PC-3 (cell line): ENCODE measurements at regions not wholly inside any gene's neighbourhood (a gene's known extent, or its start where the extent isn't known, plus 50 kb on each side); places are given as distances from the start of the nearest gene placed in this dataset.

ENCODE experiments used
- ATAC-seq: fragments of 200-7000 bp; cut with Tn5 transposase; 2 replicates; pipeline ENCODE4 v1.9.1; 2020; ENCODE audit warnings: mild to moderate bottlenecking, moderate library complexity
- BruUV-seq: library from RNA; stranded (reverse); fragments of 400-500 nt; replicated peaks from 2 replicates; lab custom pipeline; 2021; lab: Mats Ljungman, UMichigan
- CTCF ChIA-PET: fragments of 300-600 bp; sonication (Branson Sonifier 250); formaldehyde crosslinking; loops from one replicate; lab custom pipeline; 2022; ENCODE audit warnings: antibody characterized with exemption; lab: Charles Lee
- POLR2A ChIA-PET: fragments of 300-600 bp; sonication (Branson Sonifier 250); formaldehyde crosslinking; loops from one replicate; lab custom pipeline; 2022; ENCODE audit warnings: antibody characterized with exemption; ENCODE audit not compliant: unreplicated experiment; lab: Charles Lee
- DNase-seq: peaks from one replicate; pipeline ENCODE4 v3.0.0-alpha.2; 2015
- H2AFZ ChIP-seq: fragments of 300-600 bp; sonication (generic); 2 replicates; pipeline ENCODE4 v1.6.0; 2016; ENCODE audit warnings: antibody characterized with exemption, low read length
- H3F3A ChIP-seq: fragments of 300-600 bp; sonication (generic); one replicate; pipeline ENCODE4 v1.6.0; 2017; ENCODE audit warnings: antibody characterized with exemption, low read length, control low read depth, mild to moderate bottlenecking; ENCODE audit not compliant: unreplicated experiment
- H3K27ac ChIP-seq: fragments of 300-600 bp; sonication (generic); 2 replicates; pipeline ENCODE4 v1.5.1; 2016; ENCODE audit warnings: mild to moderate bottlenecking, low read length
- H3K27me3 ChIP-seq: fragments of 300-600 bp; sonication (generic); 2 replicates; pipeline ENCODE4 v1.6.1; 2016; ENCODE audit warnings: low read length, mixed read lengths
- H3K36me3 ChIP-seq: fragments of 300-600 bp; sonication (generic); 2 replicates; pipeline ENCODE4 v1.6.1; 2016; ENCODE audit warnings: low read depth, mixed run types, low read length, mixed read lengths
- H3K4me1 ChIP-seq: fragments of 300-600 bp; sonication (generic); 2 replicates; pipeline ENCODE4 v1.5.1; 2016; ENCODE audit warnings: low read length; ENCODE audit not compliant: insufficient read depth
- H3K4me2 ChIP-seq: fragments of 300-600 bp; sonication (generic); 2 replicates; pipeline ENCODE4 v1.6.0; 2016; ENCODE audit warnings: low read length
- H3K4me3 ChIP-seq: fragments of 300-600 bp; sonication (generic); 2 replicates; pipeline ENCODE4 v1.5.1; 2016; ENCODE audit warnings: mild to moderate bottlenecking, low read length, mixed read lengths
- H3K79me2 ChIP-seq: fragments of 300-600 bp; sonication (generic); 2 replicates; pipeline ENCODE4 v1.6.1; 2017; ENCODE audit warnings: low read length, mixed read lengths
- H3K9ac ChIP-seq: fragments of 300-600 bp; sonication (generic); 2 replicates; pipeline ENCODE4 v1.6.0; 2016; ENCODE audit warnings: mild to moderate bottlenecking, low read length
- H3K9me2 ChIP-seq: fragments of 300-600 bp; sonication (generic); replicated peaks from 2 replicates; pipeline ENCODE4 v1.6.1; 2016; ENCODE audit warnings: mixed run types, low read length, mixed read lengths
- H3K9me3 ChIP-seq: fragments of 300-600 bp; sonication (generic); 2 replicates; pipeline ENCODE4 v1.6.1; 2016; ENCODE audit warnings: low read length, mixed read lengths
- H4K20me1 ChIP-seq: fragments of 300-600 bp; sonication (generic); 2 replicates; pipeline ENCODE4 v1.6.1; 2016; ENCODE audit warnings: low read length, mixed read lengths
- CTCF ChIP-seq: fragments of 300-600 bp; sonication (generic); conservative IDR thresholded peaks from 2 replicates; pipeline ENCODE4 v1.5.1; 2017; ENCODE audit warnings: antibody characterized with exemption, low read depth, mild to moderate bottlenecking, low read length
- EZH2 ChIP-seq: fragments of 300-600 bp; sonication (generic); IDR thresholded peaks from one replicate; pipeline ENCODE4 v1.6.1; 2017; ENCODE audit warnings: antibody characterized with exemption, mild to moderate bottlenecking, low read length; ENCODE audit not compliant: unreplicated experiment
- EZH2phosphoT487 ChIP-seq: fragments of 300-600 bp; sonication (generic); IDR thresholded peaks from 2 replicates; pipeline ENCODE4 v1.6.1; 2018; ENCODE audit warnings: mild to moderate bottlenecking, antibody characterized with exemption, low read length, borderline replicate concordance
- intact Hi-C: fragments of 100-400 bp; cut with micrococcal nuclease; formaldehyde crosslinking; loops from 2 replicates; pipeline ENCODE4 v1.9.0; 2023

- no peak for ATAC-seq
- H3K79me2 ChIP-seq, result no peaks in the 10 kb centered on the region
- TF ChIP-seq CTCF, result no peak
- TF ChIP-seq EZH2phosphoT487, result no peak
These were observed 254.5 kb upstream of the RORA start for GRCh38 chr15:61483599-61483998.

DNA sequence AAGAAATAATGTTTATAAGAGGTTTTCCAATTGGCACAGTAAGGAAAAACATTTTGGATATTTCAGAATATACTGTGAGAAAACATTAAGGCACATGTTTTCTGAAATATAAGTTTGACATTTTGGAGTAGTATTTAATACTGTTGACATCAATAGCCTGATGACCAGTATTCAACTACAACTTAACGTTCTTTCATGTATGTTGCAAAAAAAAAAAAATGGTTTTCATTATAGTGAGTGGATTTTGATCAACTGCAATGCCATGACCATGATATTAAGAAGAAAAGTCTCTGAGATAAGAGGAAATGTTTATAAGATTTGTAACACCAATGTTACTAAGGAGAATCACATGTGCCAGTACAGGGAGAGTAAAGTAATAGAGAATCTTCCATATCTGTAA lies 252.8 kb upstream of the RORA start:
- Histone ChIP-seq H3K27ac (no peak overlapping the region), H3K79me2 (no peaks in the 10 kb centered on the region), H3K27me3 (peaks cover 9% of the 10 kb centered on the region; the same call in 1 of the 2 replicates), H3K4me1 (no peaks in the 10 kb centered on the region), H3K9me3 (no peaks in the 10 kb centered on the region), H2AFZ (no peak overlapping the region), H3K4me3 (no peak overlapping the region), H4K20me1 (no peaks in the 10 kb centered on the region), H3K4me2 (no peak overlapping the region), H3K9ac (no peak overlapping the region), H3K9me2 (no peaks in the 10 kb centered on the region), H3F3A (no peaks in the 10 kb centered on the region), H3K36me3 (no peaks in the 10 kb centered on the region)
- no peak for TF ChIP-seq EZH2phosphoT487
- no peak for TF ChIP-seq CTCF
- no peak for TF ChIP-seq EZH2
- BruUV-seq, result no TSS peak
- POLR2A ChIA-PET, result no interaction called here
- CTCF ChIA-PET, result no interaction called here
- DNase-seq (no peak), ATAC-seq (no peak)
- intact Hi-C loops, result no loop called here

More at GRCh38 chr15:61483599-61483998, 254.5 kb upstream of the RORA start:
- Histone ChIP-seq H3K4me1 (no peaks in the 10 kb centered on the region), H3K36me3 (no peaks in the 10 kb centered on the region), H3K9me2 (no peaks in the 10 kb centered on the region), H3K27me3 (peaks cover 14% of the 10 kb centered on the region; the same call in 1 of the 2 replicates), H3K4me3 (no peak overlapping the region), H3F3A (no peaks in the 10 kb centered on the region), H3K4me2 (no peak overlapping the region), H2AFZ (no peak overlapping the region), H4K20me1 (no peaks in the 10 kb centered on the region), H3K27ac (no peak overlapping the region), H3K9ac (no peak overlapping the region), H3K9me3 (no peaks in the 10 kb centered on the region)
- CTCF ChIA-PET, result no interaction called here
- DNase-seq, result no peak
- no TSS peak for BruUV-seq
- intact Hi-C loops, result no loop called here
- POLR2A ChIA-PET, result no interaction called here

DNA sequence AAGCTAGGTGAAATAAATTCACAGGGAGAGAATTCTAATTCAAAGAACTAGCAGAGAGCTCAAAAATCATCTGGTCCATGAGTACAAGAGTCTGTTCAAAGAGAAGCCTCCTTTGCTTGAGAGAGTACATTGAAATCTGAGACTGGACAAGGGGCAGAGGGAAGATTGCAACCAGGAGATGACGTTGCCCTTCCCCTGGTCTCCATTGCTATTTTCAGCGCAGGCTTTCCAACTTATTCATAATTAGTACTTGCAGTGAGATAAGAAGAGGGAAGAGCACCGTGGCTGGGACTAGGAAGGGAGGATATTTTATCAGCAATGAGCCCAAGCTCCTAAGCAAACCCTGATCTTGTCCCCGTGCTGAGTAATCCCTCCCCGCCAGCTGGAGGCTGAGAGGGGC lies 251.8 kb upstream of the RORA start:
- intact Hi-C loops, result no loop called here
- POLR2A ChIA-PET, result no interaction called here
- Histone ChIP-seq H3K9me2 (no peaks in the 10 kb centered on the region), H3K27ac (no peak overlapping the region), H3K4me2 (no peak overlapping the region), H3K79me2 (no peaks in the 10 kb centered on the region), H3K9me3 (no peaks in the 10 kb centered on the region), H3K9ac (no peak overlapping the region), H3K4me3 (no peak overlapping the region), H3K36me3 (no peaks in the 10 kb centered on the region), H2AFZ (no peak overlapping the region), H3K27me3 (peaks cover 7% of the 10 kb centered on the region; the same call in 1 of the 2 replicates), H3K4me1 (no peaks in the 10 kb centered on the region), H4K20me1 (no peaks in the 10 kb centered on the region), H3F3A (no peaks in the 10 kb centered on the region)
- CTCF ChIA-PET, result no interaction called here
- TF ChIP-seq CTCF, result no peak
- TF ChIP-seq EZH2phosphoT487, result no peak
- TF ChIP-seq EZH2, result no peak
- BruUV-seq, result no TSS peak
- DNase-seq (no peak), ATAC-seq (no peak)
